Transverse colon (tissue), 4 donors: ENCODE measurements at regions not wholly inside any gene's neighbourhood (a gene's known extent, or its start where the extent isn't known, plus 50 kb on each side); places are given as distances from the start of the nearest gene placed in this dataset.

Source experiments
- DNase-seq: peaks from one replicate; pipeline ENCODE4 v3.0.0-alpha.2; 2019
- H3K27ac ChIP-seq, 4 donors: fragments of 200-600 bp; sonication (generic); 2 replicates each; pipeline ENCODE4 v1.5.1; 2016 to 2018; ENCODE audit warnings: inconsistent platforms in 4 of 4
- H3K27me3 ChIP-seq: fragments of 200-600 bp; sonication (generic); 2 replicates; pipeline ENCODE4 v1.5.1; 2017; ENCODE audit warnings: inconsistent platforms
- H3K36me3 ChIP-seq, 4 donors: fragments of 200-600 bp; sonication (generic); 2 replicates each; pipeline ENCODE4 v1.5.1; 2017 to 2019; ENCODE audit warnings: inconsistent platforms in 4 of 4
- H3K4me1 ChIP-seq, 4 donors: fragments of 200-600 bp; sonication (generic); 2 replicates each; pipeline ENCODE4 v1.5.1; 2017 to 2020; ENCODE audit warnings: inconsistent platforms in 4 of 4
- H3K4me3 ChIP-seq, 4 donors: fragments of 200-600 bp; sonication (generic); 1 replicate in 1 of 4; 2 replicates in 3 of 4; pipeline versions ENCODE4 v1.5.1 to v1.6.1; 2017 to 2019; ENCODE audit warnings: inconsistent platforms in 4 of 4
- H3K9me3 ChIP-seq, 2 donors: fragments of 200-600 bp; sonication (generic); 2 replicates each; pipeline ENCODE4 v1.5.1; 2017 to 2019; ENCODE audit warnings: inconsistent platforms in 2 of 2
- CTCF ChIP-seq, 5 experiments: fragments of 200-600 bp in 3 of 5; fragments of 450-650 bp in 2 of 5; sonication (generic) in 3 of 5; IDR thresholded peaks; 1 replicate in 2 of 5; 2 replicates in 3 of 5; pipeline ENCODE4 v1.5.1; 2016 to 2017; ENCODE audit warnings: antibody characterized with exemption in 5 of 5, inconsistent platforms in 3 of 5, mild to moderate bottlenecking in 2 of 5, moderate library complexity in 1 of 5
- EP300 ChIP-seq: sonication (generic); formaldehyde crosslinking; IDR thresholded peaks from one replicate; pipeline ENCODE4 v1.6.1; 2017; ENCODE audit warnings: antibody characterized with exemption, low read depth
- POLR2A ChIP-seq: fragments of 450-650 bp; IDR thresholded peaks from one replicate; pipeline ENCODE4 v1.6.1; 2016; ENCODE audit warnings: antibody characterized with exemption, mild to moderate bottlenecking, moderate library complexity
- POLR2AphosphoS5 ChIP-seq, 3 donors: sonication (generic); formaldehyde crosslinking; IDR thresholded peaks; one replicate each; pipeline ENCODE4 v1.6.1; 2016; ENCODE audit warnings: antibody characterized with exemption in 3 of 3
- WGBS, 2 donors: methylation state at CpG; one replicate each; pipeline ENCODE4 v1.1.5; 2018; ENCODE audit warnings: low coverage in 1 of 2; 5-methylcytosine and 5-hydroxymethylcytosine counted together
- in situ Hi-C, 4 donors: fragments of 200-750 bp; cut with MboI; loops; one replicate each; pipeline versions ENCODE4 v1.15.0 to v1.15.1; 2017; ENCODE audit warnings: low sequenced_read_pairs in 3 of 4, low pct_ligation_motif_present in 1 of 4, low pct_unique_long_range_greater_than_20kb in 1 of 4
- intact Hi-C: fragments of 100-400 bp; cut with DNase I; formaldehyde crosslinking; loops from one replicate; pipeline ENCODE4 v1.15.1; 2023; ENCODE audit warnings: low total_unique reads

GRCh38 chr14:66375046-66375964, 110.9 kb upstream of the CCDC196 start:
- Histone ChIP-seq H3K4me1 (no peaks in the 10 kb centered on the region), H3K9me3 (no peaks in the 10 kb centered on the region), H3K36me3 (no peaks in the 10 kb centered on the region), H3K27ac (no peak overlapping the region), H3K4me3 (no peak overlapping the region), H3K27me3 (no peaks in the 10 kb centered on the region)
- WGBS, 2 donors: 73 to 84% methylated on average over 4 to 5 of the region's 5 CpGs
- intact Hi-C loops (no loop called here), in situ Hi-C loops (no loop called here)
- DNase-seq: no peak
- no peak for TF ChIP-seq EP300
- no peak for TF ChIP-seq POLR2A
- TF ChIP-seq POLR2AphosphoS5 (IDR thresholded peaks at IDR 0.05): no peak
- no peak for TF ChIP-seq CTCF (IDR thresholded peaks at IDR 0.05)

GRCh38 chr14:66377574-66377973, 108.6 kb upstream of the CCDC196 start:
- no peak overlapping the region for H3K4me3 ChIP-seq
- WGBS, 2 donors: 84 to 95% methylated on average over 1 of the region's 1 CpG
- in situ Hi-C loops (no loop called here), intact Hi-C loops (no loop called here)
- no peak overlapping the region for H3K27ac ChIP-seq
- no peaks in the 10 kb centered on the region for H3K27me3 ChIP-seq
- H3K9me3 ChIP-seq: no peaks in the 10 kb centered on the region
- no peak for DNase-seq
- H3K36me3 ChIP-seq: no peaks in the 10 kb centered on the region
- TF ChIP-seq CTCF (IDR thresholded peaks at IDR 0.05): no peak
- no peak for TF ChIP-seq POLR2A
- TF ChIP-seq POLR2AphosphoS5 (IDR thresholded peaks at IDR 0.05): no peak
- TF ChIP-seq EP300: no peak
- H3K4me1 ChIP-seq: no peaks in the 10 kb centered on the region

GRCh38 chr14:66378712-66379505, 107.3 kb upstream of the CCDC196 start:
- no peak for TF ChIP-seq EP300
- no peak for TF ChIP-seq POLR2AphosphoS5 (IDR thresholded peaks at IDR 0.05)
- no peak for TF ChIP-seq CTCF (IDR thresholded peaks at IDR 0.05)
- no peak for TF ChIP-seq POLR2A
- Histone ChIP-seq H3K9me3 (no peaks in the 10 kb centered on the region), H3K4me1 (no peaks in the 10 kb centered on the region), H3K27me3 (no peaks in the 10 kb centered on the region), H3K36me3 (no peaks in the 10 kb centered on the region), H3K4me3 (no peak overlapping the region), H3K27ac (no peak overlapping the region)
- intact Hi-C loops: no loop called here
- in situ Hi-C loops: no loop called here
- DNase-seq: no peak
- WGBS, 2 donors: 93 to 100% methylated on average over 2 to 4 of the region's 4 CpGs

- Histone ChIP-seq H3K27ac (no peak overlapping the region), H3K4me3 (no peak overlapping the region), H3K4me1 (no peaks in the 10 kb centered on the region), H3K36me3 (no peaks in the 10 kb centered on the region), H3K27me3 (no peaks in the 10 kb centered on the region), H3K9me3 (no peaks in the 10 kb centered on the region)
- in situ Hi-C loops (no loop called here), intact Hi-C loops (no loop called here)
- TF ChIP-seq CTCF (IDR thresholded peaks at IDR 0.05) (no peak), POLR2A (no peak), POLR2AphosphoS5 (IDR thresholded peaks at IDR 0.05) (no peak)
- DNase-seq: no peak
- 59% methylated on average over 1 of the region's 1 CpG; no CpG with 5 or more reads in 1 of the 2 donors for WGBS, 2 donors
Measured at GRCh38 chr14:66380143-66380542, 106.0 kb upstream of the CCDC196 start.
